ENCODE measurements at regions not wholly inside any gene's neighbourhood (a gene's known extent, or its start where the extent isn't known, plus 50 kb on each side); places are given as distances from the start of the nearest gene placed in this dataset.

DNA sequence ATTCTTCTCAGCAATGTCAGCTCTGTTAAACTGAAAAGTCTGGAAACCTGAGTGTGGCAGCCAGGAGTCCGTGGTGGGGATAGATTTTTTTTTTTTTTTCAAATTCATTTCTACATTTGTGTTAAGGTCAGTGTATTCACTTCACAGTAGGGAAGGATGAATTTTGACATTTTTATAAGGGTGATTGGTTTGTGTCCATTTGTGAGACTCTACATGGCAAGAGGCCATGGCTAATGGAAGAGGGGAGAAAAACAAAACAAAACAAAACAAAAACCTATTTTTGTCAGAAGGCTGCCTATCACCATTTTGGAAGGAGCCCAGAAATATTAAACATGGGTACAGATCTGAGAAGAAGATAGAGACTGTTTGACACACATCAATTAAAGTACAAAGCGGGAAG is 176.1 kb downstream of the RMST start:
- no peak for TF ChIP-seq EZH2 (IDR thresholded peaks at IDR 0.05)
- H3K9me3 Mint-ChIP-seq: peaks cover 2% of the 10 kb centered on the region
- no peaks in the 10 kb centered on the region for H3K27me3 ChIP-seq

GRCh38 chr12:97639702-97640101 is 177.1 kb downstream of the RMST start:
- Mint-ChIP-seq H3K27ac (no peak overlapping the region), H3K36me3 (no peaks in the 10 kb centered on the region), H3K4me3 (no peak overlapping the region), H3K27me3 (ENCODE audit: insufficient read depth, low read depth) (peaks cover 3% of the 10 kb centered on the region), H3K4me1 (peaks cover 27% of the 10 kb centered on the region), H3K9me3 (no peaks in the 10 kb centered on the region)
- Histone ChIP-seq H3K4me3 (no peak overlapping the region), H3K36me3 (no peaks in the 10 kb centered on the region), H4K20me1 (ENCODE audit: low read depth) (no peaks in the 10 kb centered on the region), H3K79me2 (ENCODE audit: low read depth) (no peaks in the 10 kb centered on the region), H3K4me1 (peaks cover 56% of the 10 kb centered on the region), H3K4me2 (no peak overlapping the region), H3K9me3 (ENCODE audit: low read depth) (no peaks in the 10 kb centered on the region), H3K27ac (no peak overlapping the region), H3F3A (ENCODE audit: low read depth) (peaks cover 17% of the 10 kb centered on the region), H3K9ac (no peak overlapping the region), H3K27me3 (no peaks in the 10 kb centered on the region), H2AFZ (replicated peaks) (no peak overlapping the region)
- DNase-seq (ENCODE audit: low spot score): no peak
- TF ChIP-seq EZH2phosphoT487 (IDR thresholded peaks at IDR 0.05) (no peak), CTCF (IDR thresholded peaks at IDR 0.05) (no peak), EZH2 (IDR thresholded peaks at IDR 0.05) (no peak)

More for the DNA sequence above, 176.1 kb downstream of the RMST start:
- Histone ChIP-seq H4K20me1 (ENCODE audit: low read depth) (no peaks in the 10 kb centered on the region), H3K4me1 (peaks cover 49% of the 10 kb centered on the region), H3K9ac (no peak overlapping the region), H2AFZ (replicated peaks) (no peak overlapping the region), H3K36me3 (no peaks in the 10 kb centered on the region), H3K4me3 (no peak overlapping the region), H3K79me2 (ENCODE audit: low read depth) (no peaks in the 10 kb centered on the region), H3F3A (ENCODE audit: low read depth) (peaks cover 13% of the 10 kb centered on the region), H3K9me3 (ENCODE audit: low read depth) (no peaks in the 10 kb centered on the region), H3K27ac (no peak overlapping the region), H3K4me2 (no peak overlapping the region)
- no peak for DNase-seq (ENCODE audit: low spot score)
- H3K27ac Mint-ChIP-seq: no peak overlapping the region
- H3K4me3 Mint-ChIP-seq: no peak overlapping the region
- H3K4me1 Mint-ChIP-seq: peaks cover 22% of the 10 kb centered on the region
- H3K36me3 Mint-ChIP-seq: no peaks in the 10 kb centered on the region
- peaks cover 3% of the 10 kb centered on the region for H3K27me3 Mint-ChIP-seq (ENCODE audit: insufficient read depth, low read depth)

DNA sequence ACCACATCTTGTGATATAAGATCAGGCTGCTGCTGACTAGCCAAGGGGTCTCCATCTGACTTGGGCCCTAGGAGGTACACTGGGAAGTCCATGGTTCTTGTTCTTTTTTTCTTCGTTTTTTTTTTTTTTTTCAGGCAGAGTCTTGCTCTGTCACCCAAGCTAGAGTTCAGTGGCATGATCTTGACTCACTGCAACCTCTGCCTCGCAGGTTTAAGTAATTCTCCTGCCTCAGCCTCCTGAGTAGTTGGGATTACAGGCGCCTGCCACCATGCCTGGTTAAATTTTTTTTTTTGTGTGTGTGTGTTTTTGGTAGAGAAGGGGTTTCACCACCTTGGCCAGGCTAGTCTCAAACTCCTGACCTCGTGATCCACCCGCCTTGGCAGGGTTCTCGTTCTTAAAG is 178.2 kb downstream of the RMST start:
- H3K4me3 ChIP-seq: no peak overlapping the region
- H2AFZ ChIP-seq (replicated peaks): no peak overlapping the region
- peaks cover 3% of the 10 kb centered on the region for H3K27me3 Mint-ChIP-seq (ENCODE audit: insufficient read depth, low read depth)
- no peaks in the 10 kb centered on the region for H4K20me1 ChIP-seq (ENCODE audit: low read depth)
- H3K27me3 ChIP-seq: no peaks in the 10 kb centered on the region
- H3K4me1 ChIP-seq: peaks cover 56% of the 10 kb centered on the region
- H3K9me3 Mint-ChIP-seq: no peaks in the 10 kb centered on the region
- no peak overlapping the region for H3K9ac ChIP-seq
- no peak overlapping the region for H3K27ac Mint-ChIP-seq
- no peak overlapping the region for H3K4me3 Mint-ChIP-seq
- no peak for TF ChIP-seq CTCF (IDR thresholded peaks at IDR 0.05)
- TF ChIP-seq EZH2phosphoT487 (IDR thresholded peaks at IDR 0.05): no peak
- TF ChIP-seq EZH2 (IDR thresholded peaks at IDR 0.05): no peak
- no peaks in the 10 kb centered on the region for H3K9me3 ChIP-seq (ENCODE audit: low read depth)
- peaks cover 27% of the 10 kb centered on the region for H3K4me1 Mint-ChIP-seq
- no peak for DNase-seq (ENCODE audit: low spot score)
- H3K4me2 ChIP-seq: no peak overlapping the region
- no peaks in the 10 kb centered on the region for H3K36me3 Mint-ChIP-seq
- no peak overlapping the region for H3K27ac ChIP-seq
- H3K36me3 ChIP-seq: no peaks in the 10 kb centered on the region
- peaks cover 17% of the 10 kb centered on the region for H3F3A ChIP-seq (ENCODE audit: low read depth)
- no peaks in the 10 kb centered on the region for H3K79me2 ChIP-seq (ENCODE audit: low read depth)

DNA sequence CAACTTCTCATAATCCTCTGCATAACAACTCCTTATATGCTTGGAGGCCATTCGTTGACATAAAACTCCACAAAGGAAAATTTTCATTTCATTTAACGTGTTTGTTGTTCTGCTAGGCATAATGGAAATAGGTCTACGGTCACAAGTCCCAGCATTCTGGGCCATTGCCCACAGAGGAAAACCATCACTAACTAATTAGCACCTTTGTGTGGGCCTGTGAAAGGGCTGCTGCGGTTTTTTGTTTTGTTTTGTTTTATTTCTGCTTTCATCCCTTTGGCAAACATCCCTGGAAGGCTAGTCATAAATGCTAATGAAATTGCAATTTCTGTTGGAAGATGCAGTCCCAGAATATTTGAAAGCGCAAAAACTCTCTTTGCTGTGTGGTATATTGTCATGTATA is 180.3 kb downstream of the RMST start:
- Histone ChIP-seq H3K9ac (no peak overlapping the region), H3K9me3 (ENCODE audit: low read depth) (no peaks in the 10 kb centered on the region), H3K36me3 (no peaks in the 10 kb centered on the region), H3K79me2 (ENCODE audit: low read depth) (no peaks in the 10 kb centered on the region), H3K27me3 (no peaks in the 10 kb centered on the region), H2AFZ (replicated peaks) (no peak overlapping the region), H3K4me2 (no peak overlapping the region), H4K20me1 (ENCODE audit: low read depth) (no peaks in the 10 kb centered on the region), H3K4me1 (peaks cover 38% of the 10 kb centered on the region), H3K27ac (no peak overlapping the region), H3F3A (ENCODE audit: low read depth) (peaks cover 14% of the 10 kb centered on the region), H3K4me3 (no peak overlapping the region)
- Mint-ChIP-seq H3K27me3 (ENCODE audit: insufficient read depth, low read depth) (peaks cover 3% of the 10 kb centered on the region), H3K4me1 (peaks cover 13% of the 10 kb centered on the region), H3K9me3 (no peaks in the 10 kb centered on the region), H3K4me3 (no peak overlapping the region), H3K27ac (no peak overlapping the region), H3K36me3 (no peaks in the 10 kb centered on the region)
- TF ChIP-seq EZH2 (IDR thresholded peaks at IDR 0.05) (no peak), EZH2phosphoT487 (IDR thresholded peaks at IDR 0.05) (no peak), CTCF (IDR thresholded peaks at IDR 0.05) (no peak)
- peak; percentile 29 for DNase-seq (ENCODE audit: low spot score)
